ENCODE measurements at regions not wholly inside any gene's neighbourhood (a gene's known extent, or its start where the extent isn't known, plus 50 kb on each side); places are given as distances from the start of the nearest gene placed in this dataset.

DNA sequence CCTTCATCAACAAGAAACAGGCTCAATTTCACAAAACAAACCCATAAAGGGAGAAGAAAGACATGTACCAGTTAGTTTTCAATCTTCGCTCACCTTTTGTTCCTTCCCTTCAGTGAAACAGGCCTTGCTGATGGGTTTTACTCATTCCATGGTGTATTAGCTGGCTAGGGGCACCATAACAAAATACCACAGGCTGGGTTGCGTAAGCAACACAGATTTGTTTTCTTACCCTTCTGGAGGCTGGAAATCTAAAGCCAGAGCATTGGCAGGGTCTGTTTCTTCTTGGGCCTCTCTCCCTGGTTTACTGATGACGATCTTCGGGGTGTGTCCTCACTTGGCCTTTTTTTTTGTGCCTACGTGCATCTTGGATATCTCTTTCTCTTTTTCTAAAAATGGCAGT lies 383.4 kb upstream of the RBFOX1 start:
- TF ChIP-seq POLR2A (IDR thresholded peaks at IDR 0.05) = no peak
- TF ChIP-seq, protein P1, sequence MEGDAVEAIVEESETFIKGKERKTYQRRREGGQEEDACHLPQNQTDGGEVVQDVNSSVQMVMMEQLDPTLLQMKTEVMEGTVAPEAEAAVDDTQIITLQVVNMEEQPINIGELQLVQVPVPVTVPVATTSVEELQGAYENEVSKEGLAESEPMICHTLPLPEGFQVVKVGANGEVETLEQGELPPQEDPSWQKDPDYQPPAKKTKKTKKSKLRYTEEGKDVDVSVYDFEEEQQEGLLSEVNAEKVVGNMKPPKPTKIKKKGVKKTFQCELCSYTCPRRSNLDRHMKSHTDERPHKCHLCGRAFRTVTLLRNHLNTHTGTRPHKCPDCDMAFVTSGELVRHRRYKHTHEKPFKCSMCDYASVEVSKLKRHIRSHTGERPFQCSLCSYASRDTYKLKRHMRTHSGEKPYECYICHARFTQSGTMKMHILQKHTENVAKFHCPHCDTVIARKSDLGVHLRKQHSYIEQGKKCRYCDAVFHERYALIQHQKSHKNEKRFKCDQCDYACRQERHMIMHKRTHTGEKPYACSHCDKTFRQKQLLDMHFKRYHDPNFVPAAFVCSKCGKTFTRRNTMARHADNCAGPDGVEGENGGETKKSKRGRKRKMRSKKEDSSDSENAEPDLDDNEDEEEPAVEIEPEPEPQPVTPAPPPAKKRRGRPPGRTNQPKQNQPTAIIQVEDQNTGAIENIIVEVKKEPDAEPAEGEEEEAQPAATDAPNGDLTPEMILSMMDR (IDR thresholded peaks at IDR 0.05) = no peak

Data from breast epithelium (tissue), 3 donors.